ENCODE measurements at regions not wholly inside any gene's neighbourhood (a gene's known extent, or its start where the extent isn't known, plus 50 kb on each side); places are given as distances from the start of the nearest gene placed in this dataset.

- TF ChIP-seq FOXM1 (IDR thresholded peaks at IDR 0.05; ENCODE audit: borderline replicate concordance, low read depth) = no peak
- no peak for TF ChIP-seq REST (IDR thresholded peaks at IDR 0.05; ENCODE audit: low read depth)
Observed at GRCh38 chr5:33224285-33224961, 216.3 kb upstream of the TARS1 start.

GRCh38 chr5:33227247-33227646 is 213.5 kb upstream of the TARS1 start:
- TF ChIP-seq FOXM1 (IDR thresholded peaks at IDR 0.05; ENCODE audit: borderline replicate concordance, low read depth) = no peak
- no peak for TF ChIP-seq EP300 (IDR thresholded peaks at IDR 0.05; ENCODE audit: borderline replicate concordance)
- no peak for TF ChIP-seq NFIC (IDR thresholded peaks at IDR 0.05)
- no peak for TF ChIP-seq REST (IDR thresholded peaks at IDR 0.05; ENCODE audit: low read depth)
- TF ChIP-seq CEBPB (IDR thresholded peaks at IDR 0.05) = no peak
- TF ChIP-seq TCF12 (IDR thresholded peaks at IDR 0.05; ENCODE audit: low read depth) = no peak
- TF ChIP-seq RAD21 (IDR thresholded peaks at IDR 0.05; ENCODE audit: low read depth) = no peak
- TF ChIP-seq TAF1 (IDR thresholded peaks at IDR 0.05; ENCODE audit: low read depth) = no peak
- no peak for TF ChIP-seq YY1 (IDR thresholded peaks at IDR 0.05; ENCODE audit: low read depth)
- no peak for TF ChIP-seq EGR1 (IDR thresholded peaks at IDR 0.05)
- no peak for TF ChIP-seq TEAD4 (IDR thresholded peaks at IDR 0.05)
- no peak for TF ChIP-seq ZBTB7A (IDR thresholded peaks at IDR 0.05; ENCODE audit: low read depth)
- no peak for TF ChIP-seq USF1 (IDR thresholded peaks at IDR 0.05)
- TF ChIP-seq CREB1 (IDR thresholded peaks at IDR 0.05; ENCODE audit: low read depth) = no peak
- no peak for TF ChIP-seq MAX (IDR thresholded peaks at IDR 0.05)

- TF ChIP-seq NFIC (IDR thresholded peaks at IDR 0.05) = no peak
Observed at GRCh38 chr5:33227746-33228145, 213.0 kb upstream of the TARS1 start.

- TF ChIP-seq YY1 (IDR thresholded peaks at IDR 0.05; ENCODE audit: low read depth) = no peak
- no peak for TF ChIP-seq TEAD4 (IDR thresholded peaks at IDR 0.05)
- TF ChIP-seq USF1 (IDR thresholded peaks at IDR 0.05) = no peak
- no peak for TF ChIP-seq FOXM1 (IDR thresholded peaks at IDR 0.05; ENCODE audit: borderline replicate concordance, low read depth)
- no peak for TF ChIP-seq REST (IDR thresholded peaks at IDR 0.05; ENCODE audit: low read depth)
- no peak for TF ChIP-seq EP300 (IDR thresholded peaks at IDR 0.05; ENCODE audit: borderline replicate concordance)
- no peak for TF ChIP-seq EGR1 (IDR thresholded peaks at IDR 0.05)
- TF ChIP-seq CREB1 (IDR thresholded peaks at IDR 0.05; ENCODE audit: low read depth) = no peak
- no peak for TF ChIP-seq RAD21 (IDR thresholded peaks at IDR 0.05; ENCODE audit: low read depth)
- no peak for TF ChIP-seq ZBTB7A (IDR thresholded peaks at IDR 0.05; ENCODE audit: low read depth)
- no peak for TF ChIP-seq TCF12 (IDR thresholded peaks at IDR 0.05; ENCODE audit: low read depth)
- no peak for TF ChIP-seq MAX (IDR thresholded peaks at IDR 0.05)
- no peak for TF ChIP-seq TAF1 (IDR thresholded peaks at IDR 0.05; ENCODE audit: low read depth)
- no peak for TF ChIP-seq CEBPB (IDR thresholded peaks at IDR 0.05)
Observed at GRCh38 chr5:33228149-33228548, 212.6 kb upstream of the TARS1 start.

- no peak for TF ChIP-seq TEAD4 (IDR thresholded peaks at IDR 0.05)
- TF ChIP-seq USF1 (IDR thresholded peaks at IDR 0.05) = no peak
- TF ChIP-seq NFIC (IDR thresholded peaks at IDR 0.05) = no peak
- no peak for TF ChIP-seq TAF1 (IDR thresholded peaks at IDR 0.05; ENCODE audit: low read depth)
- no peak for TF ChIP-seq RAD21 (IDR thresholded peaks at IDR 0.05; ENCODE audit: low read depth)
- TF ChIP-seq ZBTB7A (IDR thresholded peaks at IDR 0.05; ENCODE audit: low read depth) = no peak
- TF ChIP-seq EGR1 (IDR thresholded peaks at IDR 0.05) = no peak
Observed at GRCh38 chr5:33229216-33229615, 211.5 kb upstream of the TARS1 start.
